ENCODE measurements at regions not wholly inside any gene's neighbourhood (a gene's known extent, or its start where the extent isn't known, plus 50 kb on each side); places are given as distances from the start of the nearest gene placed in this dataset.

DNA sequence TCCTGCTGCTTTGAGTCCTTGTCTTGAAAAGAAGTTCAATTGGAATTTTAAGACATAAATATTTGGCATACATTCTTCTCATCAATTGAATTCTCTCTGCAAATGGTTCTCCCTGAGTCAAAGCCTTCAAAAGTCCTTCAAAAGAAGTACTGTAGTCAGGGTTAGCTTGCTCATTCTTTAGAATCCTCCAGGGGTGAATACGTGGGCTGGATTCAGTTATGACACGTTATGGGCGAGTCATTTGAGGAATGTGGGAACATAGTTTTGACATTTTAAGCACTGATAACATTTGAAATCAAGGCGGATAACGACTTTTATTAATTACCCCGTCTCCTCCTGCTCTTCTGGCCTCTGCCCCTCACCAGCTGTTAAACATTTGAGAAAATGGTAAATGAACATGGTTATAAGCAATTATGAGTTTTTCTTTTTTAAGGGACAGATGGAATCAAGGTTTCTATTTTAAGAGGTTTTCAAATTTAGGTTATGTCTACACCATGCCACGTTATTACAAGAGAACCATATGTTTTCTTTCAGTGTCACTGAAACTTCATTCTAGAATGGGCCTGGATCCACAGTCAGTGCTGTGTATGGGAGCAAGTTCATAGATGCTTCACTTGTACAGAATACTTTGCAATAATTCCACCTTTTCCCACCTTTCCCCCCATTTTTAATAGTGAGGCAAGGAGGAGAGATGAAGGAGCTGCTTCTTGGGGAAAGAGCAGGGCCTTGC, 273.1 kb downstream of the TSN start:
- no peak for TF ChIP-seq CTCF (IDR thresholded peaks at IDR 0.05; ENCODE audit: insufficient read depth, low read length)
- no peak for TF ChIP-seq GABPA (IDR thresholded peaks at IDR 0.05; ENCODE audit: low read depth)
- no peak for TF ChIP-seq POLR2AphosphoS5 (IDR thresholded peaks at IDR 0.05; ENCODE audit: low read depth)
- no peak for TF ChIP-seq REST (IDR thresholded peaks at IDR 0.05; ENCODE audit: insufficient replicate concordance, low read depth)

All from HL-60 (cell line).